ENCODE measurements at regions not wholly inside any gene's neighbourhood (a gene's known extent, or its start where the extent isn't known, plus 50 kb on each side); places are given as distances from the start of the nearest gene placed in this dataset.
"Not testable (repeated sequence)": the region's sequence is repeated elsewhere in the genome, so short reads cannot be mapped to it uniquely, and the experiment has no call there.

GRCh38 chr16:15235140-15235539 is 141.1 kb upstream of the RRN3 start:
- H3K27me3 ChIP-seq (ENCODE audit: control insufficient read depth, extremely low read depth, insufficient read depth, low read length); DNase-seq (ENCODE audit: low read depth, low spot score); FAIRE-seq; H3K4me1 ChIP-seq (ENCODE audit: control insufficient read depth, extremely low read depth, insufficient read depth, low read length); H3K9me3 ChIP-seq (ENCODE audit: control insufficient read depth, low read depth, low read length); dilution Hi-C loops (cut with MboI; ENCODE audit: extremely low pct_ligation_motif_present, low sequenced_read_pairs); H3K4me2 ChIP-seq (ENCODE audit: control insufficient read depth, extremely low read depth, insufficient read depth, low read depth, low read length); H3K9me1 ChIP-seq (ENCODE audit: control insufficient read depth, extremely low read depth, insufficient read depth, low read length); H3K27ac ChIP-seq (ENCODE audit: control insufficient read depth, insufficient read depth, low read length); H3K9ac ChIP-seq (ENCODE audit: control insufficient read depth, extremely low read depth, insufficient read depth, low read length); H2AFZ ChIP-seq (ENCODE audit: control insufficient read depth, low read length); H3K79me2 ChIP-seq (ENCODE audit: control insufficient read depth, insufficient read depth, low read length); H3K4me3 ChIP-seq (ENCODE audit: control insufficient read depth in 2 of 3, extremely low read depth in 1 of 3, insufficient read depth in 2 of 3, low read depth in 1 of 3, low read length in 3 of 3); H3K36me3 ChIP-seq (ENCODE audit: control insufficient read depth in 2 of 2, extremely low read depth in 1 of 2, insufficient read depth in 2 of 2, low read length in 2 of 2); H4K20me1 ChIP-seq (ENCODE audit: control insufficient read depth, extremely low read depth, insufficient read depth, low read length): not testable (repeated sequence)

GRCh38 chr16:15234702-15235101 is 140.6 kb upstream of the RRN3 start:
- dilution Hi-C loops (cut with MboI; ENCODE audit: extremely low pct_ligation_motif_present, low sequenced_read_pairs); H3K4me3 ChIP-seq (ENCODE audit: control insufficient read depth in 2 of 3, extremely low read depth in 1 of 3, insufficient read depth in 2 of 3, low read depth in 1 of 3, low read length in 3 of 3); H3K4me1 ChIP-seq (ENCODE audit: control insufficient read depth, extremely low read depth, insufficient read depth, low read length); H3K79me2 ChIP-seq (ENCODE audit: control insufficient read depth, insufficient read depth, low read length); H2AFZ ChIP-seq (ENCODE audit: control insufficient read depth, low read length); H3K36me3 ChIP-seq (ENCODE audit: control insufficient read depth in 2 of 2, extremely low read depth in 1 of 2, insufficient read depth in 2 of 2, low read length in 2 of 2); H3K9me1 ChIP-seq (ENCODE audit: control insufficient read depth, extremely low read depth, insufficient read depth, low read length); H3K27me3 ChIP-seq (ENCODE audit: control insufficient read depth, extremely low read depth, insufficient read depth, low read length); H3K4me2 ChIP-seq (ENCODE audit: control insufficient read depth, extremely low read depth, insufficient read depth, low read depth, low read length); DNase-seq (ENCODE audit: low read depth, low spot score); FAIRE-seq; H3K9ac ChIP-seq (ENCODE audit: control insufficient read depth, extremely low read depth, insufficient read depth, low read length); H4K20me1 ChIP-seq (ENCODE audit: control insufficient read depth, extremely low read depth, insufficient read depth, low read length); H3K27ac ChIP-seq (ENCODE audit: control insufficient read depth, insufficient read depth, low read length); H3K9me3 ChIP-seq (ENCODE audit: control insufficient read depth, low read depth, low read length): not testable (repeated sequence)

GRCh38 chr16:15230432-15230831 is 136.4 kb upstream of the RRN3 start:
- H3K27me3 ChIP-seq (ENCODE audit: control insufficient read depth, extremely low read depth, insufficient read depth, low read length); H3K36me3 ChIP-seq (ENCODE audit: control insufficient read depth in 2 of 2, extremely low read depth in 1 of 2, insufficient read depth in 2 of 2, low read length in 2 of 2); H3K27ac ChIP-seq (ENCODE audit: control insufficient read depth, insufficient read depth, low read length); H3K4me3 ChIP-seq (ENCODE audit: control insufficient read depth in 2 of 3, extremely low read depth in 1 of 3, insufficient read depth in 2 of 3, low read depth in 1 of 3, low read length in 3 of 3); H4K20me1 ChIP-seq (ENCODE audit: control insufficient read depth, extremely low read depth, insufficient read depth, low read length); H3K9ac ChIP-seq (ENCODE audit: control insufficient read depth, extremely low read depth, insufficient read depth, low read length); H3K4me1 ChIP-seq (ENCODE audit: control insufficient read depth, extremely low read depth, insufficient read depth, low read length); H3K9me3 ChIP-seq (ENCODE audit: control insufficient read depth, low read depth, low read length); H3K4me2 ChIP-seq (ENCODE audit: control insufficient read depth, extremely low read depth, insufficient read depth, low read depth, low read length); H2AFZ ChIP-seq (ENCODE audit: control insufficient read depth, low read length); FAIRE-seq; H3K79me2 ChIP-seq (ENCODE audit: control insufficient read depth, insufficient read depth, low read length); DNase-seq (ENCODE audit: low read depth, low spot score); dilution Hi-C loops (cut with MboI; ENCODE audit: extremely low pct_ligation_motif_present, low sequenced_read_pairs); H3K9me1 ChIP-seq (ENCODE audit: control insufficient read depth, extremely low read depth, insufficient read depth, low read length): not testable (repeated sequence)

GRCh38 chr16:15229661-15230060 is 135.6 kb upstream of the RRN3 start:
- H3K4me1 ChIP-seq (ENCODE audit: control insufficient read depth, extremely low read depth, insufficient read depth, low read length); H4K20me1 ChIP-seq (ENCODE audit: control insufficient read depth, extremely low read depth, insufficient read depth, low read length); H3K9ac ChIP-seq (ENCODE audit: control insufficient read depth, extremely low read depth, insufficient read depth, low read length); H2AFZ ChIP-seq (ENCODE audit: control insufficient read depth, low read length); FAIRE-seq; dilution Hi-C loops (cut with MboI; ENCODE audit: extremely low pct_ligation_motif_present, low sequenced_read_pairs); H3K9me3 ChIP-seq (ENCODE audit: control insufficient read depth, low read depth, low read length); H3K4me3 ChIP-seq (ENCODE audit: control insufficient read depth in 2 of 3, extremely low read depth in 1 of 3, insufficient read depth in 2 of 3, low read depth in 1 of 3, low read length in 3 of 3); H3K27ac ChIP-seq (ENCODE audit: control insufficient read depth, insufficient read depth, low read length); H3K79me2 ChIP-seq (ENCODE audit: control insufficient read depth, insufficient read depth, low read length); DNase-seq (ENCODE audit: low read depth, low spot score); H3K27me3 ChIP-seq (ENCODE audit: control insufficient read depth, extremely low read depth, insufficient read depth, low read length); H3K9me1 ChIP-seq (ENCODE audit: control insufficient read depth, extremely low read depth, insufficient read depth, low read length); H3K4me2 ChIP-seq (ENCODE audit: control insufficient read depth, extremely low read depth, insufficient read depth, low read depth, low read length); H3K36me3 ChIP-seq (ENCODE audit: control insufficient read depth in 2 of 2, extremely low read depth in 1 of 2, insufficient read depth in 2 of 2, low read length in 2 of 2): not testable (repeated sequence)

- H3K4me2 ChIP-seq (ENCODE audit: control insufficient read depth, extremely low read depth, insufficient read depth, low read depth, low read length); H3K4me3 ChIP-seq (ENCODE audit: control insufficient read depth in 2 of 3, extremely low read depth in 1 of 3, insufficient read depth in 2 of 3, low read depth in 1 of 3, low read length in 3 of 3); H3K4me1 ChIP-seq (ENCODE audit: control insufficient read depth, extremely low read depth, insufficient read depth, low read length); H4K20me1 ChIP-seq (ENCODE audit: control insufficient read depth, extremely low read depth, insufficient read depth, low read length); H3K36me3 ChIP-seq (ENCODE audit: control insufficient read depth in 2 of 2, extremely low read depth in 1 of 2, insufficient read depth in 2 of 2, low read length in 2 of 2); dilution Hi-C loops (cut with MboI; ENCODE audit: extremely low pct_ligation_motif_present, low sequenced_read_pairs); H3K79me2 ChIP-seq (ENCODE audit: control insufficient read depth, insufficient read depth, low read length); H3K9ac ChIP-seq (ENCODE audit: control insufficient read depth, extremely low read depth, insufficient read depth, low read length); H2AFZ ChIP-seq (ENCODE audit: control insufficient read depth, low read length); H3K9me3 ChIP-seq (ENCODE audit: control insufficient read depth, low read depth, low read length); H3K27me3 ChIP-seq (ENCODE audit: control insufficient read depth, extremely low read depth, insufficient read depth, low read length); H3K27ac ChIP-seq (ENCODE audit: control insufficient read depth, insufficient read depth, low read length); DNase-seq (ENCODE audit: low read depth, low spot score); H3K9me1 ChIP-seq (ENCODE audit: control insufficient read depth, extremely low read depth, insufficient read depth, low read length); FAIRE-seq: not testable (repeated sequence)
Observed at GRCh38 chr16:15224651-15225050, 130.6 kb upstream of the RRN3 start.

All from keratinocyte (primary cell).